Mesenchymal stem cell (in vitro differentiated cells and primary cell): ENCODE measurements at regions not wholly inside any gene's neighbourhood (a gene's known extent, or its start where the extent isn't known, plus 50 kb on each side); places are given as distances from the start of the nearest gene placed in this dataset.

Experiments
- DNase-seq: peaks from one replicate; pipeline ENCODE4 v3.0.0-alpha.2; 2013
- H2AFZ ChIP-seq: one replicate; pipeline ENCODE4 v1.6.1; 2013; ENCODE audit warnings: low read depth, mild to moderate bottlenecking, control low read depth, inconsistent platforms, low read length, moderate library complexity
- H2AK5ac ChIP-seq: 2 replicates; pipeline ENCODE4 v1.6.1; 2013; ENCODE audit warnings: low read length, moderate library complexity, mild to moderate bottlenecking, inconsistent platforms; ENCODE audit not compliant: severe bottlenecking
- H2BK120ac ChIP-seq: one replicate; pipeline ENCODE4 v1.6.1; 2013; ENCODE audit warnings: low read depth, mild to moderate bottlenecking, inconsistent platforms, low read length, moderate library complexity
- H2BK12ac ChIP-seq, 2 experiments: one replicate each; pipeline ENCODE4 v1.6.1; 2013; ENCODE audit warnings: inconsistent platforms in 2 of 2, low read length in 2 of 2, mild to moderate bottlenecking in 2 of 2, moderate library complexity in 2 of 2, control low read depth in 1 of 2
- H2BK15ac ChIP-seq: one replicate; pipeline ENCODE4 v1.6.1; 2013; ENCODE audit warnings: mild to moderate bottlenecking, low read depth, inconsistent platforms; ENCODE audit not compliant: poor library complexity, severe bottlenecking
- H2BK5ac ChIP-seq: 2 replicates; pipeline ENCODE4 v1.6.1; 2013; ENCODE audit warnings: low read depth, mild to moderate bottlenecking, low read length, control low read depth, inconsistent platforms; ENCODE audit not compliant: poor library complexity, severe bottlenecking
- H3K14ac ChIP-seq, 2 experiments: one replicate each; pipeline ENCODE4 v1.6.1; 2013; ENCODE audit warnings: inconsistent platforms in 2 of 2, low read length in 2 of 2, control low read depth in 1 of 2, mild to moderate bottlenecking in 1 of 2, moderate library complexity in 1 of 2
- H3K18ac ChIP-seq, 2 experiments: one replicate each; pipeline ENCODE4 v1.6.1; 2013; ENCODE audit warnings: inconsistent platforms in 2 of 2, low read length in 2 of 2, control low read depth in 1 of 2, low read depth in 1 of 2, mild to moderate bottlenecking in 1 of 2
- H3K23ac ChIP-seq, 2 experiments: one replicate each; pipeline ENCODE4 v1.6.1; 2013; ENCODE audit warnings: inconsistent platforms in 2 of 2, low read length in 2 of 2, mild to moderate bottlenecking in 2 of 2, moderate library complexity in 2 of 2, control low read depth in 1 of 2
- H3K27ac ChIP-seq: 2 replicates; pipeline ENCODE4 v1.5.1; 2013; ENCODE audit warnings: mild to moderate bottlenecking, moderate library complexity, low read length, control low read depth, inconsistent platforms; ENCODE audit not compliant: poor library complexity, severe bottlenecking
- H3K27me3 ChIP-seq, 2 experiments: 2 replicates each; pipeline versions ENCODE4 v1.6.1 to v1.7.0; 2013; ENCODE audit warnings: low read length in 2 of 2, mild to moderate bottlenecking in 2 of 2, moderate library complexity in 2 of 2, control low read depth in 1 of 2, inconsistent platforms in 1 of 2; ENCODE audit not compliant: control insufficient read depth in 1 of 2, insufficient read depth in 1 of 2
- H3K36me3 ChIP-seq, 2 experiments: 2 replicates each; pipeline versions ENCODE4 v1.6.1 to v1.7.0; 2013; ENCODE audit warnings: low read length in 2 of 2, control low read depth in 1 of 2, inconsistent platforms in 1 of 2, low read depth in 1 of 2, mild to moderate bottlenecking in 1 of 2; ENCODE audit not compliant: insufficient read depth in 2 of 2, control insufficient read depth in 1 of 2
- H3K4ac ChIP-seq, 2 experiments: one replicate each; pipeline ENCODE4 v1.6.1; 2013; ENCODE audit warnings: inconsistent platforms in 2 of 2, low read length in 2 of 2, mild to moderate bottlenecking in 2 of 2, moderate library complexity in 2 of 2, control low read depth in 1 of 2, low read depth in 1 of 2
- H3K4me1 ChIP-seq: 2 replicates; pipeline ENCODE4 v1.6.1; 2013; ENCODE audit warnings: low read depth, low read length, control low read depth; ENCODE audit not compliant: control insufficient read depth, insufficient read depth
- H3K4me2 ChIP-seq: 2 replicates; pipeline ENCODE4 v1.6.1; 2013; ENCODE audit warnings: low read length, mild to moderate bottlenecking, inconsistent platforms; ENCODE audit not compliant: poor library complexity, severe bottlenecking
- H3K4me3 ChIP-seq, 2 experiments: 2 replicates each; pipeline versions ENCODE4 v1.5.1 to v1.7.0; 2013; ENCODE audit warnings: low read length in 2 of 2, mild to moderate bottlenecking in 2 of 2, control low read depth in 1 of 2, low read depth in 1 of 2; ENCODE audit not compliant: insufficient read depth in 1 of 2
- H3K79me1 ChIP-seq: replicated peaks from 2 replicates; pipeline ENCODE4 v1.6.1; 2013; ENCODE audit warnings: mild to moderate bottlenecking, control low read depth, low read length, inconsistent platforms; ENCODE audit not compliant: poor library complexity, severe bottlenecking
- H3K9ac ChIP-seq: 2 replicates; pipeline ENCODE4 v1.7.0; 2013; ENCODE audit warnings: mild to moderate bottlenecking, low read length, moderate library complexity
- H3K9me3 ChIP-seq: 2 replicates; pipeline ENCODE4 v1.7.0; 2013; ENCODE audit warnings: mild to moderate bottlenecking, low read length; ENCODE audit not compliant: control insufficient read depth
- H4K8ac ChIP-seq: one replicate; pipeline ENCODE4 v1.6.1; 2013; ENCODE audit warnings: inconsistent platforms, mild to moderate bottlenecking, low read length, moderate library complexity
- H4K91ac ChIP-seq: one replicate; pipeline ENCODE4 v1.6.1; 2013; ENCODE audit warnings: mild to moderate bottlenecking, low read length, inconsistent platforms
- WGBS: methylation state at CpG from one replicate; pipeline ENCODE4 v1.1.7; 2013; ENCODE audit warnings: mixed read lengths; 5-methylcytosine and 5-hydroxymethylcytosine counted together

DNA sequence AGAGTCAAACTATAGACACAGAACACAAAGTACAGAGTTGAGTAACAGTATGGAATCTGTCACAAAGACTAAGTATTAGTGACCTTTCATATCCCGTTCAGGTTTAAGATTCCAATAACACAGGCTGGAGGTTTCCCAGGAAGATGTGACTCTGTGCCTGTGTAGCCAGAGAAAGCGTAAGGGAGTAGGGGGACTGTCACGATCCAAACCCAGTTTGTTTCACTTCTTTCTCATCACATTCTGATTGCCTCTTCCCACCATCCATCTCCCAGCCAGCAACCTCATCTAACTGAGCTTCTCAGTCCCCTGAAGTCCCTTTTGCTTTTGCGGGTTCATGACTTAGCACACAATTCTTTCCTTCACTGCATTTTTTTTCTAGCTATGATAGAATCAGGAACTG is 76.4 kb upstream of the NPVF start:
- H2BK15ac ChIP-seq = no peak overlapping the region
- no peaks in the 10 kb centered on the region for H3K79me1 ChIP-seq
- no peak overlapping the region for H3K4ac ChIP-seq
- H3K18ac ChIP-seq = peak overlapping the region in 1 of 2 experiments; percentile 48
- no peak overlapping the region for H4K91ac ChIP-seq
- H3K14ac ChIP-seq = no peak overlapping the region
- H2BK5ac ChIP-seq = no peak overlapping the region
- H3K27ac ChIP-seq = no peak overlapping the region
- WGBS = 89% methylated on average over 3 of the region's 4 CpGs
- H2AFZ ChIP-seq = peak overlapping the region; percentile 11
- no peak overlapping the region for H3K4me3 ChIP-seq
- no peaks in the 10 kb centered on the region for H3K27me3 ChIP-seq
- H3K9me3 ChIP-seq = no peaks in the 10 kb centered on the region
- H2BK120ac ChIP-seq = no peak overlapping the region
- H4K8ac ChIP-seq = no peak overlapping the region
- H3K4me2 ChIP-seq = no peak overlapping the region
- no peak for DNase-seq
- peak overlapping the region in 1 of 2 experiments; percentile 83 for H2BK12ac ChIP-seq
- no peak overlapping the region for H3K9ac ChIP-seq
- no peaks in the 10 kb centered on the region for H3K36me3 ChIP-seq
- no peak overlapping the region for H3K23ac ChIP-seq
- H3K4me1 ChIP-seq = no peaks in the 10 kb centered on the region
- H2AK5ac ChIP-seq = no peak overlapping the region

DNA sequence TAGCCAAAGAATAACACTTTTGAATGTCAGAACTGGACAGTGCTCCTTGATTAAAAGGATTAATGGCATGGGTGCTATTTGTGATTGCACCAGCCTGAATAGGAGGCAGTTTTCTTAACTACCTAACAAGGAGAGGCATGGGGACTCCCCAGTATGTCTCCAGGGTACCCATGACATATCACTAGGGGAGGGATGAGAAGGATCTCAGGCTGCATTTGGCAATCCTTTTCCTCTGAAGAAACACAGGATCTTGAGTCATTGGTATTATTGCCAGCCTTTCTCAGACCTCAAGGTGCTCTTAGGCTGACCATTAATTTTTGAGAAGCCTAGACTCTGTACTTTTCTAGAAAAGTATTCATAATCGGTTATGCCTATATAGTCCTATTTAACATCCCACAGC is 77.5 kb upstream of the NPVF start:
- Histone ChIP-seq H4K8ac (no peak overlapping the region), H3K4me1 (no peaks in the 10 kb centered on the region), H3K27ac (no peak overlapping the region), H3K4me3 (no peak overlapping the region), H3K9ac (no peak overlapping the region), H2BK12ac (no peak overlapping the region), H3K9me3 (no peaks in the 10 kb centered on the region), H2BK120ac (no peak overlapping the region), H3K18ac (no peak overlapping the region), H3K4me2 (no peak overlapping the region), H3K36me3 (no peaks in the 10 kb centered on the region), H4K91ac (no peak overlapping the region), H3K79me1 (no peaks in the 10 kb centered on the region), H2BK15ac (no peak overlapping the region), H2AK5ac (no peak overlapping the region), H3K27me3 (no peaks in the 10 kb centered on the region), H2AFZ (no peak overlapping the region), H3K23ac (no peak overlapping the region), H3K4ac (no peak overlapping the region), H3K14ac (no peak overlapping the region), H2BK5ac (no peak overlapping the region)
- DNase-seq = peak; percentile 55
- 100% methylated on average over 1 of the region's 1 CpG for WGBS

DNA sequence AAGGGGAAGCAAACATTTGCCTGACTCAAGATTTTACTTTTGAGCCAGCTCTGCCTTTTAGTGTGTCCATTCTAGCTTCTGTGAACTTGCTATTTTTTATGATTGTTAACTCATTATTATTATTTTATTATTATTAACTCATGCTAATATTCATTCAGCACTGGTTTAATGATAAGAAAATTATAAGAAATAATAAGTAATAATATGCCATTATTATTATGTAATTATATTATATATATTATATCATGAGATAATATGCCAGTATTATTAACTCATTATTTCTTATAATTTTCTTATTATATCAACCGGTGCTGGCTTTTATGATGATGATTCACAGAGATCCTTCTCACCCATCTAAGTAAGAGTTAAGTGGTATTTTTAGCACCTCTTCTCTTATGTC is 79.3 kb upstream of the NPVF start:
- H3K27me3 ChIP-seq = no peaks in the 10 kb centered on the region
- WGBS = no CpG with 5 or more reads among the region's 1 CpG
- H4K8ac ChIP-seq = no peak overlapping the region

DNA sequence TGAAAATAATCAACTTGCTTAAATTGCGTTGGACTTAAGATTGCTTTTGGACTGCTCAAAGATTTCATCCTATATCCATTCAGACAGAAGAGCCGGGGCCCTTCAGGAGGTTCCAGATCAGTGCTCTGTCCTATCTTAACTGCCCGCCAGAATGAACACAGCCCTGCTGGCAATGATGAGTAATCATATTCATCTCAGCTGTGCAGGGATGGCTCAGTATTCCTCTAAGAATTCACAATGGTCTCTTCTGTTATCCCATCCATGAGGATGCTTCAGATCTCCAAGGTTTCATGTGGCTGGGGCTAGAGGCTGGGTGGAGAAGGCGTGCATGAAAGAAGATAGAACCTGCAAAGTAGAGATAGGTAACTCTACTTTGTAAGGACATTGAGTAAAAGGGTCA is 80.0 kb upstream of the NPVF start:
- Histone ChIP-seq H2BK12ac (no peak overlapping the region), H3K23ac (no peak overlapping the region), H3K27me3 (no peaks in the 10 kb centered on the region), H3K4me2 (no peak overlapping the region), H2AFZ (no peak overlapping the region), H3K79me1 (no peaks in the 10 kb centered on the region), H4K8ac (no peak overlapping the region), H3K18ac (no peak overlapping the region), H3K4me1 (no peaks in the 10 kb centered on the region), H3K4me3 (no peak overlapping the region), H3K4ac (no peak overlapping the region), H2AK5ac (no peak overlapping the region), H4K91ac (no peak overlapping the region), H3K36me3 (no peaks in the 10 kb centered on the region), H3K9ac (no peak overlapping the region), H2BK5ac (no peak overlapping the region), H2BK15ac (no peak overlapping the region), H3K14ac (no peak overlapping the region), H3K27ac (no peak overlapping the region), H2BK120ac (no peak overlapping the region), H3K9me3 (no peaks in the 10 kb centered on the region)
- WGBS = 87% methylated on average over 4 of the region's 4 CpGs
- no peak for DNase-seq

More for the DNA sequence above, 79.3 kb upstream of the NPVF start:
- Histone ChIP-seq H3K4me3 (no peak overlapping the region), H3K9me3 (no peaks in the 10 kb centered on the region), H2AFZ (no peak overlapping the region), H3K4ac (no peak overlapping the region), H2BK12ac (no peak overlapping the region), H3K18ac (no peak overlapping the region), H3K27ac (no peak overlapping the region), H3K36me3 (no peaks in the 10 kb centered on the region), H3K14ac (no peak overlapping the region), H3K23ac (no peak overlapping the region), H2BK15ac (no peak overlapping the region), H2BK5ac (no peak overlapping the region), H4K91ac (no peak overlapping the region), H2BK120ac (no peak overlapping the region), H2AK5ac (no peak overlapping the region), H3K4me1 (no peaks in the 10 kb centered on the region), H3K4me2 (no peak overlapping the region), H3K9ac (no peak overlapping the region), H3K79me1 (no peaks in the 10 kb centered on the region)
- DNase-seq = no peak
